Pulmonary artery endothelial cell (primary cell): ENCODE measurements at regions not wholly inside any gene's neighbourhood (a gene's known extent, or its start where the extent isn't known, plus 50 kb on each side); places are given as distances from the start of the nearest gene placed in this dataset.
"Not testable (repeated sequence)": the region's sequence is repeated elsewhere in the genome, so short reads cannot be mapped to it uniquely, and the experiment has no call there.

Experiments
- DNase-seq: peaks from one replicate; pipeline ENCODE4 v3.0.0-alpha.2; 2011; ENCODE audit warnings: low read depth, low spot score

DNA sequence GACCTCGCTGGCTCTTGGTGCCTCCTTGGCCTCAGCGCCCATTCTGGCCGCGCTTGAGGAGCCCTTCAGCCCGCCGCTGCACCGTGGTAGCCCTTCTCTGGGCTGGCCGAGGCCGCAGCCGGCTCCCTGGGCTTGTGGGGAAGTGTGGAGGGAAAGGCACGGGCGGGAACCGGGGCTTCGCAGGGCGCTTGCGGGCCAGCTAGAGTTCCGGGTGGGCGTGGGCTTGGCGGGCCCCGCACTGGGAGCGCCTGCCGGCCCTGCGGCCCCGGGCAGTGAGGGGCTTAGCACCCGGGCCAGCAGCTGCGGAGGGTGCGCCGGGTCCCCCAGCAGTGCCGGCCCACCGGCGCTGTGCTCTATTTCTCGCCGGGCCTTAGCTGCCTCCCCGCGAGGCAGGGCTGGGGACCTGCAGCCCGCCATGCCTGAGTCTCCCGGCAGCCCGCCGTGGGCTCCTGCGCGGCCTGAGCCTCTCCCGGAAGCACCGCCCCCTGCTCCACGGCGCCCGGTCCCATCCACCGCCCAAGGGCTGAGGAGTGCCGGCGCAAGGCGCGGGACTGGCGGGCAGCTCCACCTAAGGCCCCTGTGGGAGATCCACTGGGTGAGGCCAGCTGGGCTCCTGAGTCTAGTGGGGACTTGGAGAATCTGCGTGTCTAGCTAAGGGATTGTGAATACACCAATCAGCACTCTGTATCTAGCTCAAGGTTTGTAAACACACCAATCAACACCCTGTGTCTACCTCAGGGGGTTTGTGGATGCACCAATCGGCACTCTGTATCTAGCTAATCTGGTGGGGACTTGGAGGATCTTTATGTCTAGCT is 141.1 kb downstream of the SLCO4C1 start:
- not testable (repeated sequence) for DNase-seq

DNA sequence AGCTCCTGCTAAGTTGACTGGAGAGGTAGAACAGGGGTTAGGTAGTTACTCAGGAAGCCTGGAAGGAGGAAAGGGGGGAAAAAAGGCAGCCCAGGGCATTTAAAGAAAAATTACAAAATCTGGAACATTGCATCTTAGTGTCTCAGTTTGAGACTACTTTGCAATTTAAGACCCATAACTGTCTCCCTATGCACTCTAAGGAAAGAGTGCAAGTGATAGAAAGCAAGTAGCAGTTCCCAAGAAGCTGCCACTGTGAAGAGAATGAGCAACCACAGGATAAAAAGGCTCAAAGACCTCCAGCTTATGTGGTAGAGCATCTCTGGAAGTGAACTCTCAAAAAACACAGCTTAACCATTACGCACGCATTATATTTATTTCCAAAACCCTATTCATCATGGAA is 141.8 kb downstream of the SLCO4C1 start:
- no peak for DNase-seq

DNA sequence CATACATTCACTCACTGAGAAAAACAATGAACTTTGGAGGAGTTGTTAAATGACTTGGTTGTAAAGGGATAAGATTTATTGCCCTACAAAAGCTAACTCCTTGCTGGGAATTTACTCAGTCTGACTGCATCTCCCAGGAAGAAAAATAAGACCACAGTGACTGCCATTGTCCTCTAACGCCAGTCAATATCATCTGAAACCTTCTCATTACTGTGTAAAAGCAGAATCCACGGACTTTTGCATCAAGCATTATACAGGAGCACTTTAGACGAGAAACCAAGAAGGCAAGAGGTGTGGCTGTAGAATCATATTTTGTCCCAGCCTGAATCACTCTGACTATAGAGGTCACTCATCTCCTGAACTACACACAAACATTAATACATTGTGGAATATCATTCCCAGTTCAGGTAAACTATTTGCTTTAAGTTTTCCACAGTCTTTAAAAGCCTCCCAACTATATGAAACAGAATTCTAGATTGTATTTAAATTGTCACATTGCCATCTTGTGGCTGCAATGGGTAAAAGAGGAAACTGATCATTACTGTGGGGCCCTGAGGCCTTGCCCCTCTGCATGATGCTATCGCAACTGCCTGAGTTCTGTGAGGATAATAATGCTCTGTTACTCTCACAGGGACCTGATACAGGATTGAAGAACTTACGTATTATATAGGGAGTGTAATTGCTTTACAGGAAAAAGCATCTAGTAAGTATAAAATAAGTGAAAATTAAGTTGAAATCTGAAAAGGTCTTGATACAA is 142.9 kb downstream of the SLCO4C1 start:
- no peak for DNase-seq

DNA sequence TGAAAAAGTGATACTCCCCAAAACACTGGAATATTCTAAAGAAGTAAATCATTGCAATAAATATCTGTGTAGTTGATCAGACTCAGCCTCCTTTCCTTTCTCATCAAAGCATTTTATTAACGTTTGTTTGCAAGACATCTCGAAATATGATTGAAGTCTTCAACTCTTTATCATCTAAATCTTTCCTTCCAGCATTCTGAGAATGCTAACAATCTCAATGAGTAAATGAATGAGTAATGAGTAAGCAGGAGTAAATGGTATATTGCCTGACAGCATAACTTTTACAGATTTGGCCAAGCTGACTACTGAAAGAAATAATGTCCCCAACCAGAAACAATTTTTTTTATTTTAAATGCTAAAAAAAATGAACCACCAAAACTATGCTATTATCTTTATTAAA is 157.1 kb downstream of the SLCO4C1 start:
- DNase-seq: no peak

DNA sequence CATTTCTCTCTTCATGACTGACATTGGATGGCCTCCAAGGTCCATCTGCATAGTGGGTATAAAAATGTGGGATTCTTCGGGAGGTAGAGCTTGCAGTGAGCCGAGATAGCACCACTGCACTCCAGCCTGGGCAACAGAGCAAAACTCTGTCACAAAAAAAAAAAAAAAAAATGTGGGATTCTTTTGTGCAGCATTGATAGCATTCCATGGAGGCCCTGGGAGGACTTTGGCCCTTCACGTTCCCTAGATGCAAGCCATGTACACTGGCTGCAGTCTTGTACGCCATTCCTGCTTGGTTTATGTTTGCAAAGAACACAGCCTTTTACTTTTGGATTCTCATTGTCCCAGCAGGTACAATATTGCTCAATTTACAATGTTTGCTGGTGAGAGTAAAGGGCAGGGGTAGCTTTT is 157.8 kb downstream of the SLCO4C1 start:
- no peak for DNase-seq

DNA sequence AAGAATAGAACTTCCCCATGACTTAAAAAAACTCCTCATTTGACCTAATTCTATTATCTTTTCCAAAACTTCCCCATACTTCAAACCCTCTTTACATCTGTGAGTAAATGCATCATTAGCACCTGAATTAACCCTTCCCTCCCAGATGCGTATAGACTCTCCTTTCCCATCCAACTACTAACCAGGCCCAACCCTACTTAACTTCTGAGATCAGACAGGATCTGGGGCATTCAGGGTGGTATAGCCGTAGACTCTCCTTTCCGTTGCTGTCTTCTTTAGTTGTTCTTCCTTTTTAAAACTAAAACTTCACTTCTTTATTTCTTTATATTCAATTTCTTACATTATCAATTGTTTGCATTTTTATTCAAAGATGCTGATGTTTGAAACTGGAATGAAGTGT is 165.2 kb downstream of the SLCO4C1 start:
- DNase-seq: no peak

DNA sequence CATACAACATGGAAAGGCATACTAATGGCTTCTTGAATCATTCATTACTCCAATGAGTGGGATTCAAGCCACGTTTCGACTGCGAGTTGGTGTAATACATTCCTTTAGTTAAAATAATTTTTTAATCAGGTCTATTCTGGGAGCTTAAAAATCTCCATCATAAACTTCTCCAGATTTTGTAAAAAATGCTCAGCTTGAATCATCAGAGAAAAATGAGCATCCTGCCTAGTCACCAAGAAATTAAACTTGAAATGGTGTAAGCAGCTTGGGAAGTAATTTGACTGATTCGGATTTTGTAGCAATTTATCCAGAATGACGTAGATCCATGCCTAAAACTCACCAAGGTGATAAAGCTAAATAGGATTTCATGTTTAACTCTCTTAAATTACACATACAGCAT is 165.7 kb downstream of the SLCO4C1 start:
- DNase-seq: no peak

DNA sequence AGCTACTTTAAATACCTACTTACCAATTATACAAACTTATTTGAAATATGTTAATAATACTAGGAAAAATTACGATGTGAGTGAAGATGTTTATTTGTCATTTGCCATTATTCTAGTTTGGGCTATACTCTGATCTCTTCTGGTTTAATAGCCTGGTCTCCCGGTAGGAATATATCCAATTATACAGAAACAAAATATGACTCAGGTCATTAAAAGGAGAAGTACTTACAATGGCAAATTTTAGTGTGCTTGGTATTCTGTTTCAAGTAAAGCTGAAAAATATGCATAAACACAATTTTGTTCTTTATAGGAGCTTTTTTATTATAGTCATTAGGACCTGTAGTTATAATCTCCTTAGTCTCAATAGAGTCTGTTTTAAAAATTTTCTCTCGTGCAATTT is 176.8 kb downstream of the SLCO4C1 start:
- DNase-seq: no peak

DNA sequence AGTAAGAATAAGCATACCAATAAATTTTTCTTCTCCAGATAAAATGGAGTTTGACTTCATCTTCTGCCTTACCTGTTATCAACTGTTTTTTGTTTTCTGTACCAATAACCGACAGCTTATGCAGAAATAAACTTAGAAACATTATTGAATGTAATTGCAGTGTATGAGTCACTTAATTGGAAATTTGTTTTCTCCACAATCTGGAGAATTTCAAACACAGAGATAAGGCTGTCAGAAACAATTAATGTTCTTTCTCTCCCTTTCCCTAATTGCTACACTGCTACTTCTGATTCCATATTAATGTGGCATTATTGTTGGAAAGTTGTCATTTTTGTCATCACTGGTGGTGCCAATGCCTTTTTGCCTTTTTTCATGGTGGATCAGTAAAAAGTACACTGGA is 180.3 kb downstream of the SLCO4C1 start:
- DNase-seq: no peak

DNA sequence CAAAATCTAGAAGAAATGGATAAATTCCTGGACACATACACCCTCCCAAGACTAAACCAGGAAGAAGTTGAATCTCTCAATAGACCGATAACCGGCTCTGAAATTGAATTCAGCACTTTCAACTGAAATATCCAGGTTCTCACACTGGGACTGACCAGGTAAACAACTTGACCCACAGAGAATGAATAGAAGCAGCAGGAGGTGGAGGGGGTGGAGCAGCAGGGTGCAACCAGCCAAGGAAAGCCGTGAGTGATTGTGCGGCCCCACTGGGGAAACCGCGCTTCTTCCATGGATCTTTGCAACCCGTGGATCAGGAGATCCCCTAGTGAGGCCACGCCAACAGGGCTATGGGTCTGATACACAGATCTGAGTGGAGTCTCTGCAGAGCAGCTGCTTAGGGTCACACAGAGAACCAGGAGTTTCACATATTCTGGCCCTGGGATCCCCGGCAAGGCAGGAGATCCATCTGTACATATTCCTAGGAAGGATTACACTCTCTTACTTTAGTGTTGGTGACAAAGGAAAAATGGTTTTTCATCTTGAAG is 181.5 kb downstream of the SLCO4C1 start:
- DNase-seq: no peak

DNA sequence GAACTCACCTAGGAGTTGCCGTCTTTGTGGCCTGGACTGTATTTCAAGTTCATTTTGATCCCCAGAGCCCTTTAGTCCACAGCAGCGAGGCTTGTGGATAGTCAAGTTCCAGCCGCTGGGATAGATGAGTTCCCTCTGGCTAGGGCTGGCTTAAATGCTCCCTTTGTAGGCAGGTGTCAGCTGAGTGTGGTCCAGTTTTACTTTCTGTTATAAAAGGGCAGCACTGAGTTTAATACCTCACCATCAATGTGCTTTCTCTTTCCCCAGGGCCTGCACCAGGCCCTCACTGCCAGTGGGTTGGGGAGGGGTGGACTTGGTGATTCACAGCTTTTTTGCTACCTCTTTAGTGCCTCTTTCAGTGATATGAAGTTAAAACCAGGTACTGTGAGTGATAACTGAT is 188.2 kb downstream of the SLCO4C1 start:
- no peak for DNase-seq

DNA sequence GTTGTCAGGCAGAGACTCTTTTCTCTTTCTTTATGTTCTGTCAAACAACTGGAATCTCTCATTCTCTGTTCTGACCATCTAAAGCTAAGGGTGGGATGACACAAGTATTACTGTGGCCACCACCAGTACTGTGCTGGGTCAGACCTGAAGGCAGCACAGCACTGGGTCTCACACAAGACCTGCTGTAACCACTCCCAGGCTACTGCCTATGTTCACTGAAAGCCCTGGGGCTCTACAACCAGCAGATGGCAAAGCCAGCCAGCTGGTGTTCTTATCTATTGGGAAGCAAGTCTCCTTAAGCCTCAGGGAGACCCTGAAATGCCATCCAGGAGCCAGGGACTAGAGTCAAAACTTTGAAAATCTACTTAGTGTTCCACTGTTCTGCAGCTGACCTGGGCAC is 189.5 kb downstream of the SLCO4C1 start:
- no peak for DNase-seq

DNA sequence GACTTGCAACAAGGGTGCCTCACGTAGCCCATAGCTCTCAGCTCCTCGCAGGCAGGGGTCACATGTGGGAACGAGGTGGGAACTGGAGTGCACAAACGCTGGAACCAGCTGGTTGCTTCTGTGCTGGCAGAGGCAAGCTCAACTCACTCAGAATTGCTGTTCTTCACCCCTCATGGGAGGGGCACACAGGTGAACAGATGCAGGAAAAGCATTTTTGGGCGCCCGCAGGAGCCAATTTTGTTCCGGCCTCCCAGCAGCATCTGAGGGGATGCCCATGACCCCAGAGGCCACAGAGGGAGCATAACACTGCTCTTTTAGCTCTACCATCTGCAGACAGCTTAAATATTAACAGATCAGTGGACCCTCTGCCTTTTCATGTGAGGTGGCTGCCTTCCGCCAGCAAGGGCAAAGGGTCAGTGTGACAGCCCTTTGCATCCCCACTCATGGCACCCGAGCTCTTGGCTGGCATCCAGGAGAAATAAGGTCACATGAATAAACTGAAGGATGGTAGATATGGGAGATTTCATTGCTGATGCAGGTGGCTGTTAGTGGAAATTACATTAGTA is 196.2 kb downstream of the SLCO4C1 start:
- DNase-seq: no peak

DNA sequence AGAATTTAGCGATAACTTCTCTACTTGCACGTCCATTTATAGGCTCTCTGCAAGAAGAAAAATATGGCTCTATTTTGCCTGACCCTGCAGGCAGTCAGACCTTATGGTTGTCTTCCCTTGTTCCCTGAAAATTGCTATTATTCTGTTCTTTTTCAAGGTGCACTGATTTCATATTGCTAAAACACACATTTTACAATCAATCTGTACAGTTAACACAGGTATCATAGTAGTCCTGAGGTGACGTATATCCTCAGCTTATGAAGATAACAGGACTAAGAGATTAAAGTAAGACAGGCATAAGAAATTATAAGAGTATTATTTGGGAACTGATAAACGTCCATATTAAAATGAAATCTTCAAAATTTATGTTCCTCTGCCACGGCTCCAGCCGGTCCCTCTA is 197.0 kb downstream of the SLCO4C1 start:
- not testable (repeated sequence) for DNase-seq

DNA sequence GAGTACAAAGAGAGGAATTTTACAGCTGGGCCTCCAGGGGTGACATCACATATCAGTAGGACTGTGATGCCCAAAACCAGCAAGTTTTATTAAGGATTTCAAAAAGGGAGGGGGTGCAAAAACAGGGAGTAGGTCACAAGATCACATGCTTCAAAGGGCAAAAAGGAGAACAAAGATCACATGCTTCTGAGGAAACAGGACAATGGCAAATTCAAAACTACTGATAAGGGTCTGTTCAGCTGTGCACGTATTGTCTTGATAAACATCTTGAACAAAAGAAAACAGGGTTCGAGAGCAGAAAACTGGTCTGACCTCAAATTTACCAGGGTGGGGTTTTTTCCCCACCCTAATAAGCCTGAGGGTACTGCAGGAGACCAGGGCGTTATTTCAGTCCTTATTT is 197.5 kb downstream of the SLCO4C1 start:
- DNase-seq: not testable (repeated sequence)

DNA sequence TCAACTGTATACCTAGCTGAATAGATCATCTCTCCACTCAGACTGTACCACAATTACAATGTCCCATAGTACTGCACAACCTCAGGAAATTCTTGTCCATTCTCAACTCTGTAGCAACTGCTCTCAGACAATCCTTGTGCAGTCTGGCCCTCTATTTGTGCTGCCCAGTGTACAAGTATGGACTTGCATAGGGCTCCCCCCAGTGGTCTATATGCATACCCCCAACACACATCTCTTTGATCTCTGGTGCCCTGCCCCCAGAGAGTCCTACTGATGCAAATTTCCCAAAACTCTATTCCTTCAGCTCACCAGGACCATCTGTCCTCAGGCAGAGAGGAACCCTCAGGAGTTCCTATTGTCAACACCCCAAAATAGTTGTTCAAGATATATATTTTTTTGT is 205.3 kb downstream of the SLCO4C1 start:
- no peak for DNase-seq

DNA sequence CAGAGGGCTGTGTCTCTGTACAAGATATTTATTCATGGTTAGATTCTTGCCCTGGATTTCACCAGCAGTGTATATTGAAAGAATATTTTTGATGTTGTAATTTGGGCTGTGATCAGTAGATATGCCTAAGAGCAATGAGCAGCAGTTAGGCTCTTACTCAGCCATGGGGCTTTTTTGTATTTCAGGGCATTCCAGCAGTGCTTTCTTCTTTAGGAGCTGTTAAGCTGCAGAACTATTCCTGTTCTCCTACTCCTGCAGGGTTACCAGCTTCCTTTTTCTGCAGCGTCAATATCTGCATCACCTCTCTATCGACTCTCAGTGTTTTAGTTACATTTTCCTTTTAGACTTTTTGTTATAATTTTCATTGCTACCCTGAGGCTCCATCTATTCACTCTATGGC is 206.2 kb downstream of the SLCO4C1 start:
- no peak for DNase-seq

DNA sequence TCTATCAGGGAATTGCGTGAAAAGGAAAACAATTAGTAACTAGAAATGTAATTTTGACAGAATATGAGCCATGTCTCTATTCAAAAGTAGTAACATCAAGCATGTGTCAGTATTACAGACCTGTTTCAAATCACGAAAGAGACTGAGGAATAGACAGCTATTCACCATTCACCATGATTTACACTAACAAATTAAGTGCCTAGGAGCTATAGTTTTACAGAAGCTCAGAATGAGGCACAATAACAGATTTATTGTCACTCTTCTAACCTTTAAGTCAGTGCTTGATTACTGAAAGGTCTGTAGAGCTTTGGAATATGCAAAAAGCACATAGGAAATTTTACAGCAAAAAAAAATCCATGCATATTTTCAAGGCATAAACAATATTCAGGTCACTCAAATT is 208.2 kb downstream of the SLCO4C1 start:
- DNase-seq: no peak

DNA sequence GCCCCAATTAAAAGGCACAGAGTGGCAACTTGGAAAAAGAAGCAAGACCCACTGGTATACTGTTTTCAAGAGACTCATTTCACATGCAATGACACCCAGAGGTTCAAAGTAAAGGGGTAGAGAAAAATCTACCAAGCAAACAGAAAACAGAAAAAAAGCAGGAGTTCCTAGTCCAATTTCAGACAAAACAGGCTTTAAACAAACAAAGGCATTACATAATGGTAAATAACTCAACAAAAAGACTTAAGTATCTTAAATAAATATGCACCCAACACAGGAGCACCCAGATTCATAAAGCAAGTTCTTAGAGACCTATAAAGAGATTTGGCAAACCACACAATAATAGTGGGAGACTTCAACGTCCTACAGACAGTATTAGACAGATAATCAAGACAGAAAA is 215.8 kb downstream of the SLCO4C1 start:
- DNase-seq: no peak

DNA sequence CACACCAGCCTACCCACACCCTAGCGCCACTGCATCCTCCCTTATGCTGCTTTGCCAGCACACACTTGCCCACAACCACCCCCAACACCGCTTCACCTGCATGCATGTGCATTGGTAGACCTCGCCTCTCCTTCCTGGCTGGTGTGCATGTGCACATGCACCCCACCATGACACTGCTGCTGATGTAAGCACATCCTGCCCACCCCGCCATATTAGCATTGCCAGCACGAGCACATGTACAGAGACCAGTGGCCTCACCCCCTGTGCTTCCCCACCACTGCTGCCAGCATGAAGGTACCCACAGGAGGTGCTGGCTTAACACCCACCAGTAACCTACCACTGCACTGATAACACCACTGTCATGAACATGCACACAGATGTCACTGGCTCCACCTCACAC is 218.2 kb downstream of the SLCO4C1 start:
- DNase-seq: no peak

DNA sequence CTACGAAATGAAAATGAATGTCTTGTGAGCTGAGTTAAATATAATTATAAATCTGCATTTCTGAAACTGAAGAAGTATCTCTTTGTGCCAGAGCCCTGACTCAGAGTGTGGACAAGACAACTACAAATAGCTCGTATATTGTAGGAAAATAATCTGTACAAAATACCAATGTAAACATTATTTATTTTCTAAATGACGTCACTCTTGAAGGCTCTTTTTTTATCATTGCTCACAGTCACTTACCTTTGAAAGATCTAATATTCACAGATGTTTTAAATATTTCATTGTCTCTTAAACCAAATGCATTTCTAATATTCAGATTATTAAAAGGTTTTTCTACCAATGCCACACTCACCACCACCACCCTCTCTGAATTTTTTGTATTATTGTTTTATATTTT is 226.1 kb downstream of the SLCO4C1 start:
- no peak for DNase-seq

DNA sequence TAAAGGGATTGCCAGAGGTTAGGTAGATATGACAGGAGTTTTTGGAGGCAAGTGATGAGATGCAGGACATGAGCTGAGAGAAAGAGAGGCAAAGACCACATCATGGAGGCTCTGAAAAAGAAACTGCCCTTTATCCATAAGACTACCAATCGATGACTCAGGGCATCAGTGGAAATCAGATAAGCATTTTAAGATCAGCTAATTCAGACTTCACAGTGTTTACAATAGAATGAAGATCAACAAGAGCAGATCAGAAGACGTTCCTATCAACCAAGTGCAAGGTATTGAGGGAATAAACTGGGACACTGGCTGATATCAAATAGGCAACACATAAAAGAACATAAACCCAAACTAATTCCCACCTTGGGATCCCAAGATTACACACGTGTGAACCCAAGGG is 227.2 kb downstream of the SLCO4C1 start:
- DNase-seq: no peak
